CD4-positive, alpha-beta T cell treated with Interferon gamma for 1 hour (primary cell): ENCODE measurements at regions not wholly inside any gene's neighbourhood (a gene's known extent, or its start where the extent isn't known, plus 50 kb on each side); places are given as distances from the start of the nearest gene placed in this dataset.
"Not testable (repeated sequence)": the region's sequence is repeated elsewhere in the genome, so short reads cannot be mapped to it uniquely, and the experiment has no call there.

Experiments used
- DNase-seq: peaks from one replicate; pipeline ENCODE4 v3.0.0-alpha.2; 2020

GRCh38 chr6:166802401-166802800 is 153.9 kb downstream of the RNASET2 start:
- no peak for DNase-seq

GRCh38 chr6:166800137-166800536 is 156.2 kb downstream of the RNASET2 start:
- no peak for DNase-seq

DNA sequence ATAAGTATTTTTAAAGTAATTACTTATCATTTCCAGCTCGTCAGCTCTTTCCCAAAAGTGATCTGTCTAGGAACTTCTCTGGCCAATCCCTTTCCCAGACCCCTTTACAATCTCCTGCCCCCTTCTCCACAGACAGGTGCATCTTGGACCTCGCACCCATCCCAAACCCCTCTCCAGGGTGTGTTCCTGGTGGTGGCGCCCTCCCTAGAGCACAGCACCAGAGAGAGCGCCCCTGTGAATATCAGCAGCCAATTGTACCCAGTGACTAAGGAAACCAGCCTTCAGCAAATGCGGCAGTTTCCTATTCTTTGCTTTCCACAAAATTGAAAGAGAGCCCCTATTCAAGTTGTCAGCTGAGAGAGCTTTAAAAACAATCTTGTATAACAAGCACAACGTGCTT is 157.7 kb downstream of the RNASET2 start:
- DNase-seq: no peak

DNA sequence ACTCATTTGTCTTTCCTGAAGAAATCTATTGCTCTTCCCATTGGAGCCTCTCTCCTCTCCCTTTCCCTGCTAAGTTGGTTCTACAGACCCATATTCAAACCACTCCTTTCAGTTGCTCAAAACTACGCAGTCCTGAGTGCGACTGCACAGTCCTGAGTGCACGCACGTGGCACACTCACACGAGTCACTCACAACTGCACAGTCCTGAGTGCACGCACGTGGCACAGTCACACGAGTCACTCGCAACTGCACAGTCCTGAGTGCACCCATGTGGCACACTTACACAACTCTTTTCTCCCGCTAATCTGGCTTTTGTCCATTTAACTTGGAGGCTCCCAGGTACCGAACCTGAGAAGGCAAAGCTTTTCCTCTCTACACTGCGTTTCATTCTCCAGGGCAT is 159.7 kb downstream of the RNASET2 start:
- DNase-seq: no peak

- DNase-seq: no peak
Observed at GRCh38 chr6:166795879-166796278, 160.5 kb downstream of the RNASET2 start.

GRCh38 chr6:166790808-166791207 is 163.8 kb upstream of the RPS6KA2 start:
- not testable (repeated sequence) for DNase-seq

DNA sequence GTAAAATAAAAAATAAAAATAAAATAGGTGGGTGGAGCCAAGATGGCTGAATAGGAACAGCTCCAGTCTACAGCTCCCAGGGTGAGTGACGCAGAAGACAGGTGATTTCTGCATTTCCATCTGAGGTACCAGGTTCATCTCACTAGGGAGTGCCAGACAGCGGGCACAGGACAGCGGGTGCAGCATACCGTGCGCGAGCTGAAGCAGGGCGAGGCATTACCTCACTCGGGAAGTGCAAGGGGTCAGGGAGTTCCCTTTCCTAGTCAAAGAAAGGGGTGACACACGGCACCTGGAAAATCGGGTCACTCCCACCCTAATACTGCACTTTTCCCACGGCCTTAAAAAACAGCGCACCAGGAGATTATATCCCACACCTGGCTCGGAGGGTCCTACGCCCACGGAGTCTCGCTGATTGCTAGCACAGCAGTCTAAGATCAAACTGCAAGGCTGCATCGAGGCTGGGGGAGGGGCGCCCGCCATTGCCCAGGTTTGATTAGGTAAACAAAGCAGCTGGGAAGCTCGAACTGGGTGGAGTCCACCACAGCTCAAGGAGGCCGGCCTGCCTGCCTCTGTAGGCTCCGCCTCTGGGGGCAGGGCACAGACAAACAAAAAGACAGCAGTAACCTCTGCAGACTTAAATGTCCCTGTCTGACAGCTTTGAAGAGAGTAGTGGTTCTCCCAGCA is 161.9 kb upstream of the RPS6KA2 start:
- not testable (repeated sequence) for DNase-seq

GRCh38 chr6:166786704-166787293 is 159.7 kb upstream of the RPS6KA2 start:
- no peak for DNase-seq

- no peak for DNase-seq
Observed at GRCh38 chr6:166785131-166785530, 158.1 kb upstream of the RPS6KA2 start.

- no peak for DNase-seq
Observed at GRCh38 chr6:166784691-166785090, 157.6 kb upstream of the RPS6KA2 start.

GRCh38 chr6:166782520-166782919 is 155.5 kb upstream of the RPS6KA2 start:
- DNase-seq: no peak

DNA sequence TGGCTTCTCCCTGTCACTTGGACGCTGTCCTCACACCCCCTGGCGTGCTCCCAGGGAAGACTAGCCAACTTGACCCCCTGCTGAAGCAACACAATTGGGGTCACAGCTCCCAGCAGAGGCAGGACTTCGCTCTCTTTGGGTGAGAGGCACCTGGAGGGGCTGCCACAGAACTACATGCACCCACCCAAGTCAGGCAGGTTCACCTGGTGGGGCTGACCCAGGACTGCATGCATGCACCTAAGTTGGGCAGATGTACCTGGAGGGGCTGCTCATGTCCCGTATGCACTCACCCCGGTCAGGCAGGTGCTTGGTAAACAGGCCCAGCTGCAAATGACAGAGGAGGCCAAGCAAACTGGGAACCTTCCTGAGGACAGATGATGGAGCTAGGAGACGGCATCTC is 154.3 kb upstream of the RPS6KA2 start:
- no peak for DNase-seq

DNA sequence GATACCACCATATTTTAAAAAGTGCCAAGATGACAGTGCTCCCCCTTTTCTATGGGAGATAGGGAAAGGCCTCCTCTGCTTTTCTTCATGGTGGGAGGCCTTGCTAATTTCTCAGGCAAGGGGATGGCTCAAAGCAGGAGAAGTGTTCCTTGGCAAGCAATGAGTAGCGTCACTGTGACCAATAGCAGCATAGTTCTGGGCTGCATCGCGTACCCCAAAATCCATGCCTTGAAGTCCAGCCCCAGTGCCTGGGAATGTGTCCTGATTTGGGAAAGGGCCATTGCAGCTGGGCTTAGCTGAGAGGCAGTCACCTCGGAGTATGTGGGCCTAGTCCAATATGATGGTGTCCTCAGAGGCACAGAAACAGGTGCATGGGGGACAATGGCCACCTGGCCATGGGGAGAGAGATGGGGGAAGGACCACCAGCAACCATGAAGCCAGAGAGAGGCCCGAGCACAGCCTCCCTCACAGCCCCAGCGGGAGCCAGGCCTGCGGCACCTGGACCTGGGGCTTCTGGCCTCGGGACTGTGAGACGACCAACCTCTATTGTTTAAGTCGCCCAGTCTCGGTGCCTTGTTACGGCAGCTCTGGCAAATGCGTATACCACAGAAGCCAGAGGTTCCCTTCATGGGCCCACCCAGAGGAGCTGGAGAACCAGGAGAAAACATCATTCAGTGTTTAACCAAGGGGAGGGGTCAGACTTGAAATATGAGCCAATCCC is 153.1 kb upstream of the RPS6KA2 start:
- no peak for DNase-seq

DNA sequence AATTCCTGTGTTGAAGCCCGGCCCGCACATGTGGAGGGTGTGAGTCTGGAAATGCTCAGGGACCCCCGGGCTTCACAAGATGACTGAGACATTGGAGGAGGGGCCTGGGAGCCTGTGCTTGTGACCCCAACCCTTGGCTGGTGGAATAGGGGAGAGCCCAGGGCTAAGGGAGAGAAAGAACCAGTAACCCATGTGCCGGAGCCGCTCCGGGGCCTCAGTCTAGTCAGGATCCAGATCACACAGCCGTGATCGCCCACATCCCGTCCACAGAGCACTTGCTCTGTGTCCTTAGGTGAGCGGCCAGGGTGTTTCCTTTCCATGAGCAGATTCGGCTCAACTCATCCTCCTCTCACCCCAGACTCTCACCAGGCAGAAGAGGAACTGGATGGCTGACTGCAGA is 152.3 kb upstream of the RPS6KA2 start:
- DNase-seq: no peak

DNA sequence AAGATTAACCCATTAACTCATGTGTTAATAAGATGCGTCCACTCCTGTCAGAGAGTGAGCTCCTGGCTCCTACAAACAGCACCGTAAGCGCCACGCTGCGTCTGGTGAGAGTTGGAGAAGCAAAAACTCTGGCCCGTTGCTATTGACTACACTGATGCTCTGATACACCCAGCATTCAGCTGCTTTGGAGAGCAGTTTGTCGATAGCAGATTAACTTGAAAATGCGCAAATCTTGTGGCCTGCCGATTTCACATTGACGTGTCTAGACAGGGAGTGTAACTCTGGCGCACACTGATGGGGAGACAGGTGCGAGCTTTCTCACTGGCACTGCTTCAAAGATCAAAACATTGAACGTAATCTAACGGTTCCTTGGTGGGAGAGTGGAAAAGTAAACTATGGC is 151.7 kb upstream of the RPS6KA2 start:
- no peak for DNase-seq

GRCh38 chr6:166778046-166778445 is 151.0 kb upstream of the RPS6KA2 start:
- DNase-seq: no peak

DNA sequence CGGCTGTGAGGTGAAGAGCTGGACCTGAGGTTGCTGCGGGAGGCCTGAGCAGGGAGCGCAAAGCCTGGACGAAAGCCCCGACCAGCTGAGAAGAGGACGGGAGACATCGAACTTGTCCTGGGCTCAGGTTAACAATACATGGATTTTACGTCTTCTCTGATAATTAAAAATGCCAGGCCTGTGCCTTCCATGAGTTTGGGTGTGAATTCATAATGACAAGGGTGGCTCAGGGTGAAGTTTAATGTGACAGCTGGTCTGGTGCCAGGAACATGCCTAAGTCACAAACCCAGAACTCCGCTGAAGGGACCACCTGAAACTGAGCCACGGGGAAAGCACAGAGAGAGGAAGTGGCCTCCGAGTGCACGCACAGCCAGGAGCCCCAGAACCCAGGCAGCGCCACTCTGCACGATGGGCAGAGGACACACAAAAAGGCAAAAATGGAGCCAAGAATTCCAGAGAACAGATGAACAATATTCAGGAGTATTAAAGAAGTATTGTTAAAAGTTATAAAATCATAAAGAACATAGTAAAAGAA is 150.1 kb upstream of the RPS6KA2 start:
- DNase-seq: no peak

GRCh38 chr6:166776571-166776970 is 149.5 kb upstream of the RPS6KA2 start:
- DNase-seq: no peak

GRCh38 chr6:166775923-166776220 is 148.8 kb upstream of the RPS6KA2 start:
- DNase-seq: no peak

DNA sequence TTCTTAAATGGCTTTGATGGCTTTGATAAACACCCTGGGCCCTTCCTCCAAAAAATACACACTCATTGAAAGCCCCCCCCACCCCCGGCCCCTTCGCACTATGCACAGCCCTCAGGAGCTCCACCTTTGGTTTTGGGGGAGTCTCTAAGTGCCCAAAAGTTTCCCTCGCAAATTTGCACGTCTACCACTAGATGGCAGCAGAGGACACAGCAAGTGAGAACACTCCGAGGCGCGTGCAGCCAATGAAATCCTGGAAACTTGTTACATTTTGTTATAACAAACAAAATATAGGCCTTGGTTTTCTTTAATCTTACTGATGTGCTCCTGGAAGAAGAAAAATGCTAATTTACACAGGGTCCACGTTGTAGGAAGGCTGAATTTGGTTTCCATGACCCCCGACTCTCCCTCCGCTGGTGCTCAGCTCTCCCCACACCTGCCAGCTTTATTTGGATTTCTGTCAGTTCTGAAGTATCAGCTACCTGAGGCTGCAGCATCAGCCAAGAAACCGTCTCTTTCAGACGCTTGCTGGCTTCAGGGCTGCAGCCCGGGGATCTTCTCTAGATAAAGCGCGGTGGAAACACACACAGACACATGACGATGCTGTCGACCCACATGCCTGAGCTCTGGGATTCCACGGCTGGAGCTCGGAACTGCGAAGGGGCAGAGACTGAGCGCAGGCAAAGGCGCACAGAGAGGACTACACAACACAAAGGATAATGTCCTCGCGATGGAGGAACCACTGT is 148.3 kb upstream of the RPS6KA2 start:
- peak; percentile 60 for DNase-seq

- no peak for DNase-seq
Observed at GRCh38 chr6:166774770-166775169, 147.7 kb upstream of the RPS6KA2 start.

- DNase-seq: no peak
Observed at GRCh38 chr6:166774292-166774691, 147.2 kb upstream of the RPS6KA2 start.

DNA sequence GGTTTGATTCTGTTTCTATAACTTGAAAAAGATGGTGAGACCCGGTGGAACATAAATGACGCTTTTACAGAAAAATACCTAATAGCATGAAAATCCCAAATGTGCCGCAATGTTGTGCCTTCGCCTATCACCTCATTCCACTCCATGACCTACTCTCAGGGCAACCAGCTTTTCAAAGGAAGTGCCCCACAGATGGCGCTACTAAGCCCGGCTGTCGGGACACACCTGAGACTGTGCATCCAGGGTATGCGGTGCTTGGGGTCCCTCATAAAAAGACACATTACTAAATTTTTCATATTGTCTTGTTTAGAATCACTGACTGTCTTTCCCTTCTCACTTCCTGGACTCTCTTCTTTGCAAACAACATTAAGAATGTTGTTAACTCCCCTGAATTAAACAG is 145.5 kb upstream of the RPS6KA2 start:
- DNase-seq: no peak

DNA sequence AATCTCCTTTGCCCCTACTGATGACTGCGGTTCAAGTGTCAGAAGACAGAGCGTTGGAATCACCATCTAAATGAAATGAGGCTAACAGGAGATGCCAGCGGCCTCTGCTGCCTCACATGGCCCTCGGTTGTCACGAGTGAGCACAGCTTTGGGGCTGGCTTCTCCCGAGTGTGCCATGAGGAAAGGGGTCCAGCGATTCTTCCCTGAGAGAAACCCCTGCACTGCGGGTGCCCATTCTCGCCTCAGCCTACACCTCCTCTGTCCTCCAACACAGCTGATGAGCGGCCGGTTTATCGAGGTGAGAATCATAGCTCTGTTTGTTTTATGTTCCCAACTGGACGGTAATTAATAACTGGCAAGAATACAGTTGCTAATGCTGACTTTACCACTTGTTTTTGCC is 144.7 kb upstream of the RPS6KA2 start:
- DNase-seq: no peak
